H9 (cell line): ENCODE measurements at regions not wholly inside any gene's neighbourhood (a gene's known extent, or its start where the extent isn't known, plus 50 kb on each side); places are given as distances from the start of the nearest gene placed in this dataset.

Experiments used
- DNase-seq: peaks from one replicate; pipeline ENCODE4 v3.0.0-alpha.2; 2017
- H2AFZ ChIP-seq: one replicate; pipeline ENCODE4 v1.6.1; 2013; ENCODE audit warnings: mild to moderate bottlenecking, low read length, control low read depth, moderate library complexity
- H2AK5ac ChIP-seq: 2 replicates; pipeline ENCODE4 v1.6.1; 2013; ENCODE audit warnings: low read length, control low read depth, mixed read lengths; ENCODE audit not compliant: insufficient read length
- H2BK120ac ChIP-seq: one replicate; pipeline ENCODE4 v1.6.1; 2013; ENCODE audit warnings: low read depth, mild to moderate bottlenecking, low read length, control low read depth, inconsistent platforms; ENCODE audit not compliant: poor library complexity, severe bottlenecking
- H2BK12ac ChIP-seq: 2 replicates; pipeline ENCODE4 v1.6.1; 2013; ENCODE audit warnings: low read length, control low read depth, mixed read lengths, low read depth; ENCODE audit not compliant: insufficient read length
- H2BK15ac ChIP-seq: 2 replicates; pipeline ENCODE4 v1.6.1; 2013; ENCODE audit warnings: low read depth, low read length, control low read depth
- H2BK20ac ChIP-seq: one replicate; pipeline ENCODE4 v1.6.1; 2013; ENCODE audit warnings: low read depth, mild to moderate bottlenecking, low read length, control low read depth, inconsistent platforms; ENCODE audit not compliant: poor library complexity, severe bottlenecking
- H2BK5ac ChIP-seq: 2 replicates; pipeline ENCODE4 v1.6.1; 2013; ENCODE audit warnings: low read length, control low read depth, mixed read lengths; ENCODE audit not compliant: insufficient read length
- H3K14ac ChIP-seq: 2 replicates; pipeline ENCODE4 v1.6.1; 2013; ENCODE audit warnings: low read length, control low read depth; ENCODE audit not compliant: insufficient read depth
- H3K18ac ChIP-seq: 2 replicates; pipeline ENCODE4 v1.6.1; 2013; ENCODE audit warnings: low read depth, mild to moderate bottlenecking, mixed read lengths, low read length, control low read depth; ENCODE audit not compliant: insufficient read length
- H3K23ac ChIP-seq: 2 replicates; pipeline ENCODE4 v1.6.1; 2013; ENCODE audit warnings: low read length, control low read depth, mixed read lengths, low read depth; ENCODE audit not compliant: insufficient read length
- H3K23me2 ChIP-seq: 2 replicates; pipeline ENCODE4 v1.6.1; 2013; ENCODE audit warnings: low read depth, mild to moderate bottlenecking, mixed read lengths, low read length, control low read depth; ENCODE audit not compliant: insufficient read length, poor library complexity, severe bottlenecking
- H3K27ac ChIP-seq: 2 replicates; pipeline ENCODE4 v1.5.1; 2013; ENCODE audit warnings: low read length, control low read depth, mixed read lengths, low read depth; ENCODE audit not compliant: insufficient read length
- H3K27me3 ChIP-seq: 2 replicates; pipeline ENCODE4 v1.6.1; 2013; ENCODE audit warnings: low read length, control low read depth, inconsistent platforms; ENCODE audit not compliant: insufficient read depth
- H3K4ac ChIP-seq: 2 replicates; pipeline ENCODE4 v1.6.1; 2013; ENCODE audit warnings: low read depth, mild to moderate bottlenecking, control low read depth, inconsistent platforms, low read length, moderate library complexity
- H3K4me1 ChIP-seq: 2 replicates; pipeline ENCODE4 v1.6.1; 2013; ENCODE audit warnings: low read length, control low read depth, inconsistent platforms; ENCODE audit not compliant: insufficient read depth
- H3K4me2 ChIP-seq: 2 replicates; pipeline ENCODE4 v1.6.1; 2013; ENCODE audit warnings: low read length, control low read depth, mixed read lengths; ENCODE audit not compliant: insufficient read length, insufficient read depth
- H3K56ac ChIP-seq: 2 replicates; pipeline ENCODE4 v1.6.1; 2013; ENCODE audit warnings: low read depth, mild to moderate bottlenecking, mixed read lengths, low read length, control low read depth; ENCODE audit not compliant: insufficient read length
- H3K79me1 ChIP-seq: 2 replicates; pipeline ENCODE4 v1.6.1; 2013; ENCODE audit warnings: low read depth, mild to moderate bottlenecking, moderate library complexity, low read length, control low read depth, inconsistent platforms; ENCODE audit not compliant: insufficient read depth, poor library complexity, severe bottlenecking
- H3K79me2 ChIP-seq: 2 replicates; pipeline ENCODE4 v1.6.1; 2013; ENCODE audit warnings: low read length, control low read depth, inconsistent platforms; ENCODE audit not compliant: insufficient read depth
- H3K9ac ChIP-seq: 2 replicates; pipeline ENCODE4 v1.6.1; 2013; ENCODE audit warnings: low read length, control low read depth, mixed read lengths; ENCODE audit not compliant: insufficient read length; ENCODE audit errors: extremely low read depth
- H3K9me3 ChIP-seq: one replicate; pipeline ENCODE4 v1.6.1; 2013; ENCODE audit warnings: low read depth, low read length, inconsistent platforms; ENCODE audit not compliant: control insufficient read depth
- H3T11ph ChIP-seq: one replicate; pipeline ENCODE4 v1.6.1; 2013; ENCODE audit warnings: mild to moderate bottlenecking, low read length, control low read depth, inconsistent platforms
- H4K20me1 ChIP-seq: one replicate; pipeline ENCODE4 v1.6.1; 2013; ENCODE audit not compliant: control insufficient read depth, insufficient read length, insufficient read depth
- H4K5ac ChIP-seq: 2 replicates; pipeline ENCODE4 v1.6.1; 2013; ENCODE audit warnings: low read depth, mild to moderate bottlenecking, mixed read lengths, low read length, control low read depth; ENCODE audit not compliant: insufficient read length
- H4K8ac ChIP-seq: replicated peaks from 2 replicates; pipeline ENCODE4 v1.6.1; 2013; ENCODE audit warnings: low read length, control low read depth, mixed read lengths, low read depth; ENCODE audit not compliant: insufficient read length
- H4K91ac ChIP-seq: 2 replicates; pipeline ENCODE4 v1.6.1; 2013; ENCODE audit warnings: low read depth, mild to moderate bottlenecking, moderate library complexity, mixed read lengths, low read length, control low read depth; ENCODE audit not compliant: insufficient read length
- H3K27ac Mint-ChIP-seq, 3 experiments: 2 replicates in 2 of 3; 3 replicates in 1 of 3; pipeline ENCODE4 v1.8.0; 2020 to 2021; ENCODE audit warnings: mixed read lengths in 3 of 3, mild to moderate bottlenecking in 1 of 3, moderate library complexity in 1 of 3
- H3K27me3 Mint-ChIP-seq: 2 replicates; pipeline ENCODE4 v1.8.0; 2021; ENCODE audit warnings: low read depth, mild to moderate bottlenecking, moderate library complexity, mixed read lengths
- H3K36me3 Mint-ChIP-seq, 3 experiments: 2 replicates in 2 of 3; 3 replicates in 1 of 3; pipeline ENCODE4 v1.8.0; 2020 to 2021; ENCODE audit warnings: low read depth in 3 of 3, mixed read lengths in 3 of 3; ENCODE audit not compliant: insufficient read depth in 1 of 3
- H3K4me1 Mint-ChIP-seq, 2 experiments: 2 replicates each; pipeline ENCODE4 v1.8.0; 2020; ENCODE audit warnings: mixed read lengths in 2 of 2
- H3K4me3 Mint-ChIP-seq, 2 experiments: 2 replicates in 1 of 2; 3 replicates in 1 of 2; pipeline ENCODE4 v1.8.0; 2020 to 2021; ENCODE audit warnings: mild to moderate bottlenecking in 2 of 2, mixed read lengths in 2 of 2, moderate library complexity in 1 of 2
- H3K9me3 Mint-ChIP-seq, 2 experiments: 2 replicates in 1 of 2; 3 replicates in 1 of 2; pipeline ENCODE4 v1.8.0; 2020; ENCODE audit warnings: mild to moderate bottlenecking in 2 of 2, mixed read lengths in 2 of 2, moderate library complexity in 1 of 2
- WGBS: extraction: QIAGEN DNeasy Blood & Tissue Kit; methylation state at CpG from one replicate; pipeline ENCODE4 v1.1.7; 2013; ENCODE audit warnings: missing lambda C conversion rate, low lambda C conversion rate, mixed read lengths; ENCODE audit not compliant: insufficient read length; ENCODE audit errors: extremely low coverage; 5-methylcytosine and 5-hydroxymethylcytosine counted together
- TF ChIP-seq, protein P1 (sequence below): fragments of 200-600 bp; sonication (generic); conservative IDR thresholded peaks from 3 replicates; pipeline ENCODE4 v1.8.0; 2021; ENCODE audit warnings: antibody characterized with exemption, mild to moderate bottlenecking

DNA sequence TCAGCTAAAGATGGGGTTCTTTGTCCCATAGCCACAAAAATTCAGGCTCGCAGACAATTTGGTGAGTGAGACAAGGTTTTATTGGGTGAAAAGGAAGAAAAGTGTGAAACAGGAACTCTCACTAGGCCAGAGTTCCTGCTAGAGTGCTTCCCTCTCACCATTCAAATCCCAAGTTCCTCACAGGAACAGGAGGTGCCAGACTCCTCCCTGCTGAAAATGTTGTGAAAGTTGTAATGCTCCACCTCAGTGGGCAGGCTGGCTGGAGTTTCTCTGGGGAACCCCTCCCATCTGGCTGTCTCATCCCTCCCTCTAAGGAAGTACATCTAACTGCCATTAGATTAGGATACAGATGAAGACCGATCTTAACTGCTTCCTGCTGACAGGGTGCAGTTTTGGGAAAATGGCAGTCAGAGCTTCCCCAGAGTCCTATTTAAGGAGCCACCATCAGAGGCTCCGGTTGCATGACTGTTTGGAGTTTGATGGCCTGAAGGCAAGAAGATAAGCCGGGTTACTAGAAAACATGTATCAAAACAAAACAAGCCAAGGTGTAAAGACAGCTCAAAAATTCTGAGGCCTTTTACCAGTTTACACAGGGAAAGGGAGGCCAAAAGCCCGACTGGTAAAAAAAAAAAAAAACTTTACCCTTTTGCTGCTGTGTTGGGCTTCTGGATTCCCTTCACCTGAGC, 127.6 kb downstream of the FSCB start:
- Histone ChIP-seq H3K27ac (no peak overlapping the region), H4K91ac (no peak overlapping the region), H3K9me3 (peaks cover 13% of the 10 kb centered on the region), H3K79me2 (no peaks in the 10 kb centered on the region), H2BK5ac (no peak overlapping the region), H3K9ac (no peak overlapping the region), H3K56ac (no peak overlapping the region), H3K27me3 (no peaks in the 10 kb centered on the region), H3K4me2 (no peak overlapping the region), H4K20me1 (no peaks in the 10 kb centered on the region), H3K79me1 (no peaks in the 10 kb centered on the region), H3K18ac (no peak overlapping the region), H2AFZ (no peak overlapping the region), H2BK12ac (no peak overlapping the region), H3T11ph (no peak overlapping the region), H4K5ac (no peak overlapping the region), H2AK5ac (no peak overlapping the region), H2BK20ac (no peak overlapping the region), H3K23me2 (no peaks in the 10 kb centered on the region), H2BK120ac (no peak overlapping the region), H4K8ac (no peak overlapping the region), H3K4me1 (no peaks in the 10 kb centered on the region), H3K4ac (no peak overlapping the region), H3K14ac (no peak overlapping the region), H2BK15ac (no peak overlapping the region), H3K23ac (no peak overlapping the region)
- no peaks in the 10 kb centered on the region; the same call in 1 of the 2 replicates for H3K27me3 Mint-ChIP-seq
- H3K36me3 Mint-ChIP-seq = peaks cover 13 to 33% (median 23%) of the 10 kb centered on the region in 3 experiments
- no peak overlapping the region for H3K4me3 Mint-ChIP-seq
- no CpG with 5 or more reads among the region's 5 CpGs for WGBS
- DNase-seq = no peak
- H3K9me3 Mint-ChIP-seq = peaks cover 36 to 39% of the 10 kb centered on the region in 2 experiments
- no peak overlapping the region; a peak in 1 of 7 replicates for H3K27ac Mint-ChIP-seq
- TF ChIP-seq, protein P1, sequence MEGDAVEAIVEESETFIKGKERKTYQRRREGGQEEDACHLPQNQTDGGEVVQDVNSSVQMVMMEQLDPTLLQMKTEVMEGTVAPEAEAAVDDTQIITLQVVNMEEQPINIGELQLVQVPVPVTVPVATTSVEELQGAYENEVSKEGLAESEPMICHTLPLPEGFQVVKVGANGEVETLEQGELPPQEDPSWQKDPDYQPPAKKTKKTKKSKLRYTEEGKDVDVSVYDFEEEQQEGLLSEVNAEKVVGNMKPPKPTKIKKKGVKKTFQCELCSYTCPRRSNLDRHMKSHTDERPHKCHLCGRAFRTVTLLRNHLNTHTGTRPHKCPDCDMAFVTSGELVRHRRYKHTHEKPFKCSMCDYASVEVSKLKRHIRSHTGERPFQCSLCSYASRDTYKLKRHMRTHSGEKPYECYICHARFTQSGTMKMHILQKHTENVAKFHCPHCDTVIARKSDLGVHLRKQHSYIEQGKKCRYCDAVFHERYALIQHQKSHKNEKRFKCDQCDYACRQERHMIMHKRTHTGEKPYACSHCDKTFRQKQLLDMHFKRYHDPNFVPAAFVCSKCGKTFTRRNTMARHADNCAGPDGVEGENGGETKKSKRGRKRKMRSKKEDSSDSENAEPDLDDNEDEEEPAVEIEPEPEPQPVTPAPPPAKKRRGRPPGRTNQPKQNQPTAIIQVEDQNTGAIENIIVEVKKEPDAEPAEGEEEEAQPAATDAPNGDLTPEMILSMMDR = no peak
- H3K4me1 Mint-ChIP-seq = no peaks in the 10 kb centered on the region
